ENCODE measurements at regions not wholly inside any gene's neighbourhood (a gene's known extent, or its start where the extent isn't known, plus 50 kb on each side); places are given as distances from the start of the nearest gene placed in this dataset.
A peak's percentile ranks its signal among the peaks of the same experiment; 100 is the strongest.

GRCh38 chr12:15033029-15033428 is 60.2 kb downstream of the PDE6H start:
- DNase-seq: no peak

GRCh38 chr12:15033641-15034040 is 60.8 kb downstream of the PDE6H start:
- DNase-seq: no peak

DNA sequence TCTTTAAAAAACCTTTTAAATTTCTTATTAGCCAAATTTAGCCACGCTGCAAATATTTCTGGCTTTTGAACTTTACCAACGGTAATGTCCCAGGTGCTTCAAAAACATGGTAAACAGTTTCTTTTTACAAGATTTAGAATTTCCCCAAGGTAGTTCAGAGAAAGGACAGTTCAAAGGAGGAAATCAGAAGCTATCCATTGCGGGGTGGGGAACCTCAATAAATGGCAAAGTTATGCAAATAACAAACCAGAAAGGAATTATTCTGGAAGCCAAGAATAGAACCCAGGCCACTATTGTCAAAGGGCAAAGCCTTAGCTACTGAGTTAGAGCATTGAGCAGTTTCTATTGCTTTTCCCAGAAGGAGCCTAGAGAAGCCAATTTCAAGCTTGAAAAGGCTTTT is 62.3 kb downstream of the PDE6H start:
- DNase-seq: no peak

- DNase-seq: no peak
Measured at GRCh38 chr12:15037091-15037687, 64.3 kb downstream of the PDE6H start.

- no peak for DNase-seq
Measured at GRCh38 chr12:15038137-15038536, 65.3 kb downstream of the PDE6H start.

DNA sequence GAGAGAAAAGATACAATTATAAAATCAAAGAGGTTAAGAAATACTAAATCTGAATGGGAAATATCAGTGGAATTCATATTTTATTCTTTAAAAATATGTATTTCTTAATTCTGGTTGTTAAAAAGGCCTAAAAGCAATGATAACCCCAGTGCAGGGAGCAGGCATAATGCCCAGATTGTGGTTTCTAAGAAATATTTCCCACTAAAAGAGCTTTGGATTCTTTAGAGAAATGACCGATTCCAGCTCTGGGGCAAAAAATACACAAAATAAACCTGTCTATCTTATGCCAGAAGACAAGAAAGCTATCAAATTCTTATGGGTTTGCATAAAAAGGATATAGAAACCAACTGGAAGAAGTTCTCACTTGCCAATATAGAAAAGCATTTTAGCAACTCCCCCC is 71.6 kb downstream of the PDE6H start:
- no peak for DNase-seq

GRCh38 chr12:15045451-15045850 is 72.6 kb downstream of the PDE6H start:
- peak in 1 of 56 donors; percentile 0 for DNase-seq

GRCh38 chr12:15047611-15048010 is 74.8 kb downstream of the PDE6H start:
- DNase-seq: no peak

DNA sequence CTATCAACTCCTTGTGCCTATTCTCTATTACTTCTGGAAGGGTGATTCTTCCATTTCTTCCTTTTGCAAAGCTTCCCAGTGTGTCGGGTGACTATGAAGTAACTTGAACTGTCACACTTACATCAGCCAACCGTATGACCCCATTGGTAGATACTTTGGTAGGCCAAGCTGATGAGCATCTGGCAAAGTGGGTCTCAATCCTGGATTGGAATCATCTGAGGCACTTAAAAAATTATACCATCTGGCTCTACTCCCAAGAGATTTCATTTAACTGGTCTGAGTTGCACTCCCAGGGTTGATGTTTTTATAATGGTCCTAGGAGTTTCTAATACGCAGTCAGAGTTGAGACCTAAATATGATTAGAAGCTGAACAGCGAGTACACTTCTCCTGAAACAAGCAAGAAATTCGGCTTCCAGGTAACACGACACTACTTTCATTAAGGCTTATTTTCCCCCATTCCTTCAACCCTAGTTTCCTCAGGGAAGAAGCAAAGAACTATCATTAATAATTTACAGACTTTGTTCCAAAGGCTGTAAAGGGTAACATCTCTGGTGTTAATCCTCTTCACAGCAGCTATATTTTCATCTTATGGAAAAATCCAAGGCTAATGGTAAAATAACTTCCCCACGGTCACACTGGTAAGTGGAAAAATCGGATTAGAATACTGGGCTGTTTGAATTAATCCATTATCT is 76.8 kb downstream of the PDE6H start:
- DNase-seq: no peak

DNA sequence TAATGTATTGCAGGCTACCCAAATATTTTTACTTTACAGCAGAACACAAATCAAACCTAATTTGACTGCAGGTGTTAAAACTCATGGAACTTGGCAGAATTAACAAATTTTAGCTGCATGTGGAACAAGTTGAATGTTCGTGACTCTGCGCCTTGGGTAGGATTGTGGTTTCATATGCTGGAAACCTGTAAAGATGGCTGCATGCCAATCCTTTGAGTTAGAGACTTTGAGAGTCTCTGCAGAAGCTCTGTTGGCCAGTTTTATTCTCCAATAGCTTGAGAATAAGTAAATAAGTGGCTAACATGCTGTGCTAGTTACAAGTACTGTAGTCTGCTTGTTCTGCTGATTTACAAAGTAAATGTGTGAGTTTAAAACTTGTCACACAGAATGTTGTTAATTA is 77.8 kb downstream of the PDE6H start:
- DNase-seq: no peak

GRCh38 chr12:15052691-15053090 is 79.8 kb downstream of the PDE6H start:
- DNase-seq: no peak

DNA sequence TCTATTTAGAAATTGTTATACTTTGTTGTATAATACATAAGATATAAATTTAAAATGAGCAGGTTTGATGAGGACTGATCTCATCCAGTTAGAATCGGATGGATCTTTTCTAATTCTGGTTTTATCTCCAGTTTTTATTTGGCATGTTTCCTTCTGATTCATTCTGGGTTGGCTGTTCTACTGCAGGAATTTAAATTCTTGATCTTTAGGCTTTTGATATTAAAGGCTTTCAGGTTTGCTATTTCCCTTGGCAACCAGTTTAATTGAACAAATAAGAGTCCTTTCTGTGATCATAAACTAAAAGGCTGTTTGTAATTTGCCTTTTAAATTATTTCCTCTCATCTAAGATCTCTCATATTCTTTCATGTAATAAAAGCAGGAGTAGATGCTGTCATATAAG is 83.4 kb downstream of the PDE6H start:
- no peak for DNase-seq

Data from amygdala (tissue), 56 donors.